ENCODE measurements at regions not wholly inside any gene's neighbourhood (a gene's known extent, or its start where the extent isn't known, plus 50 kb on each side); places are given as distances from the start of the nearest gene placed in this dataset.

DNA sequence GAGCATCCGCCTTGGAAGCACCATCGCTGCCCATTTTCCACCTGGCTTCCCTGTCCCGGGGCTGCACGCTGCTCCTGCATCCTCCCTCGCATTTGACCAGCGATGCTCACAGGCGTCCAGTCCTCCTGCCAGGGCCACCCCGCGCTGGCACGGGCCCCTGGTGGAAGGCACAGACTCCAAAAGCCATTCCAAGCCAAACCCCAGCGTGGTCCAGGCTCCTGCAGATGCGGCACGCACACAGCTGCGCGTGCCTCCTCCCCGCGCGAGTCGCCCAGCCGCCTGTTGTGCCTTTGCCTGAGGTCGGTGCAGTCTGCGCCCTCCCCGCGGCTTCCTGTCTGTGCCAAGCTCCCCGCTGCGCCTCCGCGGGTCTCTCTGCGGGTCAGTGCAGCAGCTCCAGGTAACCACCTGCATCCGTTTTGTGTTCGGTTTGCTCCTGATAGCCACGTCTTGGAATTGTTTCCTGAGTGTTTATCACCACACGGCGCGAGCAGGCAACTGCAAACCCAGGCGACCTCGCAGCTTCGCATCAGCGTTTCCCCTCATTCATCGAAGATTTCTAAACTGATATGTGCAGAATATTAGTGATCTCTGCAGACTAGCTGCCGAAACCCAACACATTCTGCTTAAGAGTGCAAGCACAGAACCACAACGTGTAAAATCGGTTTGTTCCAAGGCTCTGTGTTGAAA, 65.2 kb upstream of the SALL3 start:
- no peak for DNase-seq (ENCODE audit: extremely low read depth in 1 of 2, low read depth in 1 of 2)

DNA sequence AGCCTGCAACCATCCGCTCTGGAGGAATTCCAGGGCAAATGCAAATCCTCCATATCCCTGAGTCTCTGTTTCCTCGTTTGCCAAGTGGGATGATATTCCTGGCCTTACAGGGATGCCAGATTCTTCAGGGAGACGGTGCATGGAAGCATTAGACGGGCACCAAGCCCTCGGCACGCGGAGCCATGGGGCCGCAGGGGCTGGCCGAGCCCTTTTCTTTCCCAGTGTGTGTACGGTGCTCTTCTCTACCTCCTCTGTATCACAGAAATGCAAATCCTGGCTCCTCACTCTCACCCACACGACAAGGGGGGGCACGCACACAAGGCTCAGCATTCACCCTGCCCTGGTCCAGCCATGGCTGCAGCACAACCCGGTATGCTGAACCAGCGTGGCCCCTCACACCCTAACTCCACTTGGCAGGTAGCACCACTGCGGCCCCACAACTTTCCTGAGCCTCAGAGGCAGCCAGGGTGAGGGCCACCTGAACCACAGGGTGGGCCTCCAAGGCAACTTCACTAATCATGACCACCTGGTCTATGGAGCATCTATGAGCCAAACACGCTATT, 64.1 kb upstream of the SALL3 start:
- DNase-seq (ENCODE audit: extremely low read depth in 1 of 2, low read depth in 1 of 2): no peak

DNA sequence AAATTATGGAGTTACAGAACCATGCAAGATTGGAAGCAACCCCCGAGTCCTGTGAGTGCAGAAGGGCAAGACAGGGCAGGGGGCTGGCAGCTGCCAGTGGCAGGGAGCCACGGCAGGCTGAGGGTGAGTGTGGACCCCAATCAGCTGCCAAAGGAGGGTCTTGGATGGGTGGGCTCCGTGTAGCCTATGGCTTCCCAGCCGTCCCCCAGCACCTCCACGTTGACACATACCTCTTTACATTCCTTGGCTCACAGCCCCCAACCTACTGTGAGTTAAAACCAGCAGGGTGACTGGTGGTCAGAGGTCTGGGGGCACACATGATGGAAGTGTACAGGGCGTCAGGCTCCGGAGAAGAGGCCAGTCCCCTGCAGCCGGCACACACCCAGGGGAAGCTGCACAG, 60.9 kb upstream of the SALL3 start:
- no peak for DNase-seq (ENCODE audit: extremely low read depth in 1 of 2, low read depth in 1 of 2)

DNA sequence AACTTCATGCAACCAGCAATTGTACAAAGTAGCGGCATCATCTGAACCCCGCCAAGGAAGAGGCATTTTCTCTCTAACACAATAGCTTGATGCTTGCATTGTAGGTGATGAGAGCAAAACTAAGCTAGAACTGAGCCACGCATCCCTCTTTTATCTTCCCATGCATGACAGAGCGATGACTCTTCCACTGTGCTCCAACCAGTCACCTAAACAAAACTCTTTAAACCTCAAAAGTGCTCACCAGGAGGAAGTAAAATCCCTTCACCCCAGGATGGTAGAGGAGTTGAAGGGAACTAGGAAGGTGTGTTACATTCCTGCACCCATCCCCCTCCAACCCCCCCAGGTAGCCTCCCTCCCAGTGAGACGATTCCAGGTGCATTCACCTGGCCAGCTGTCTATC, 59.7 kb upstream of the SALL3 start:
- DNase-seq (ENCODE audit: extremely low read depth in 1 of 2, low read depth in 1 of 2): no peak

DNA sequence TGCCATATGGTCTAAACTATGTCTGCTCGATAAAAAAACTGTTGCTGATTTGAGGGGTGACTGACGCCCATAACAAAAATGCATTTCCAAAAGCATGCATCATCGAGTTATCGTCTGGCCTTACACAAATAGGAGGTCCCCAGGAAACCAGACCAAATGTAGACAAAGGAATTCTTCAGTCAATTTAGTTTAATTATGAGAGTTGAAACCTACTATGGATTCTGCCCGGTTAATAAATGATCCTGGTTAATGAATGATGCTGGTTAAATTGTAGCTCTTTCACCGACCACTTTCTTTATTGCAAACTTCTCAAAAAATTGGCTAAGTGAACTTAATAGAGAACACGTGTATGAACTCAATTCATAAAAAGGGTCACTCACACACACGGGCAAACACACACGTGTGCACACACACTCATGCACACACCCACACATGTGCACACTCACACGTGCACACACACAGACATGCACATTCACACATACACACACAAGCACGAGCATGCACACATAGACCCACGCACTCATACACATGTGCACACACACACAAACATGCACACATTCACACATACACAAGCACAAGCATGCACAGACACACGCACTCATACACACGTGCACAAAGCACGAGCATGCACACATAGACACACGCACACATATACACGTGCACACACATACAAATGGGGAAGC, 59.0 kb upstream of the SALL3 start:
- DNase-seq (ENCODE audit: extremely low read depth in 1 of 2, low read depth in 1 of 2): no peak

DNA sequence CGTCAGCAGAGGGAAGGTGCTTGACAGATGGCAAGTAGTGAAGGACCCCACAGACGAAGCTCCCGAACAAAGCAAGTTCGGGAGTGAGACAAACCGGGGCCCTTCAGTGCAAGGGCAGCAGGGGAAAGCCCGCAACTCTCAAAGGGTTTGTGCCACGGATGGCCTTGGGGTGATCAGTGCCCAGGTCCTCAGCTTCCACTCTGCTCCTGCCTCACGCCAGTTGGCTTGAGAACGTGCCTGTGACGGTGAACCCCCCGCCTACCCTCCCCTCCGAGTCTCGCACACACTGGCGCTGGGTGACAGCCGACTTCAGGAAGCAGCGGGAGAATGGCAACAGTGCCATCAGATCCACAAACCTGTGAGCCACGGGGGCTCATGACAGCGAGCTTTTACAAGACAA, 56.8 kb upstream of the SALL3 start:
- no peak for DNase-seq (ENCODE audit: extremely low read depth in 1 of 2, low read depth in 1 of 2)

DNA sequence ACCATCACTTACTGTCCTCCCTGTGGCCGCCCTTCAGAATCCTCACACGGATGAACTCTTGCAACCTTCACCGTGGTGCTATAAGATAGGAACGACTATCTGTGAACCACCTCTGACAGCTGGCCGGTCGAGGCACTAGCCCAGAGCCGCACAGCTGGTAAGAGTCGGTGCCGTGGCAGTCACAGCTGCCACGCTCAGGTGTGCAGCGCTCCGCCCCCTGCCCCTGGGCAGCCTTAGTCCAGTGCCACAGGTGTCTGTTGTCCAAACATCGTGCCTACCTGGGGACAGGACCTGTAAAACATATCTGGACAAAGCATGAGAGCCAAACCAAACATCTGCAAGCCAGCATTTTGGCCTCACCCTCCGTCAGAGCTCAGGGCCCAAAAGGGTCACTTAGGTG, 55.3 kb upstream of the SALL3 start:
- DNase-seq (ENCODE audit: extremely low read depth in 1 of 2, low read depth in 1 of 2): no peak

DNA sequence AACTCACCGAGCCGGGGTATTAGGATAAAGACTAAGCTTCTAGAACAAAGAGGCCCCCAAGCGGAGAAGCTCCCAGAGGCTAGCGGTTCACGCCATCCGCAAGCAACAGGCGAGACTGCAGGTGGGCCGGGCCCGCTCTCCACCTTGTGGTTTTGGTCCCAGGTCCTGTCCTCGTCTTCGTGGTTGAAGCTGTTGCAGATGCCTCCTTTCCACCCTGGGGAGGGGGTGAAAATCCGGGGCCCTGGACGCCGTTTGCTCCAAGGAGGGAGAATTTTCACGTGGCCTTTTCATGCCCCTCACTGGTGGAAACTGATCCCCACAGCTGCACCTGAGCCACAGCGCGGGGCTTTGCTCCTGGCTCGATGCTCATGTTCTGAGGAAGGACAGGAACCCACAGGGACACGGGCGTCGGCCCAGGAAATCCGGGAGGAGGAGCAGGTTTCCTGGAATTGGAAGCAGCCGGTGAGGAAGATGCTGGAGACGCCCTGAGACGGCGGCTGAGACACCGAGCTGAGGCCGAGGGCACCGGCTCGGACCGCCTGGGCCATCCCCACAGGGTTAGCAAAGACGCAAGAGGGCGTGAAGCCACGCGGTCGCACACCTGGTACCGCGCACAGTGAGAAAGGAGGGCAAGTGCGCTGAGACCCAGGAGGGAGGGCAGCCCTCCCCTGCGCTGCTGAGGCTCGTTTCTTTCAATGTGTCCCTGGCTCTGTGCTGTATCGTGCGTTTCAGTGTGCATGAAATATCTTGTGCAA, 54.7 kb upstream of the SALL3 start:
- no peak for DNase-seq (ENCODE audit: extremely low read depth in 1 of 2, low read depth in 1 of 2)

DNA sequence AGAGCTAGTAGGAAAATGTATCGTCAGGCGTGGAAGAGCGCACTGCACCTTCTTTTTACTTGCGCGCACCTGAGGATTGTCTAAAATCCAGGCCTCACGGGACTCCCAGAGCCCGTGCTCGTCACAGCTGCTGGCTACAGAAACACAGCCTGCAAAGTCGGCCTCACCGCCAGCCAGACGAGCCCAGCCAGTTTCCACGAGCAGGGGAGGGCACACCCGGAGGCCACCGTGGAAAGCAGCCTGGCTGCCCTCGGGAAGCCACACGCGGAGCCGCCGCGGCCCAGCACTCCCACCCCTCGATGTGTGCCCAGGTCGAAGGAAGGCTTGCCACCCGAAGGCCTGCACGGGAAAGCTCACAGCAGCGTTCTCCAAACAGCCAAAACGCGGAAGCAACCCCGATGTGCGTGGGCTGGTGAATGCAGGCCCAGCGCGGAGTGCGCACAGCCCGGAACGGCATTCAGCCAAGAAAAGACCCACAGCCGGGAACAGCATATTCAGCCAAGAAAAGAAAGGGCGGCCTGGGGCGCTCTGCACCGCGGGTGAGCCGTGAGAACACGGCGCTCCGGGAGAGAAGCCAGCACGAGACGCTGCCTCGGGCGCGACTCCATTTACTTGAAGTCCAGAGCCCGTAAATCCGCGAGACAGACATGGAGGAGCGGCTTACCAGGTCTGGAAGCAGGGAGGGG, 53.9 kb upstream of the SALL3 start:
- DNase-seq (ENCODE audit: extremely low read depth in 1 of 2, low read depth in 1 of 2): no peak

DNA sequence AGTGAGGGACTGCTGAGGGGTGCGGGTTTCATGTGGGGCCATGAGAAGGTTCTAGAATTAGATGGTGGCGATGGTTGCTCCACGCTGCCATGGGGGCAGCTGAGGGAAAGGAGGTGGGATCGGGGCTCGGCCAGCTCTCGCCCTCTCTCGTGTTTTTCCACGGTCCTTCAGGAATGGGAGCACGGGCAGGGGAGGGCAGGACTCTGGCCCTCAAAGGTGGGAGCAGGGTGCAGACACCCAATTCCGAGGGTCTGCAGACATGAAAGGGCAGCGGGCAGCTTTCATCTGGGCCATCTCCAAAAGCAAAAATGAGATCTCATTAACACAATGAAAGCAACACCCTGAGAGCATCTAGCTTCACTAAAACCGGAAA, 53.4 kb upstream of the SALL3 start:
- DNase-seq (ENCODE audit: extremely low read depth in 1 of 2, low read depth in 1 of 2): no peak

DNA sequence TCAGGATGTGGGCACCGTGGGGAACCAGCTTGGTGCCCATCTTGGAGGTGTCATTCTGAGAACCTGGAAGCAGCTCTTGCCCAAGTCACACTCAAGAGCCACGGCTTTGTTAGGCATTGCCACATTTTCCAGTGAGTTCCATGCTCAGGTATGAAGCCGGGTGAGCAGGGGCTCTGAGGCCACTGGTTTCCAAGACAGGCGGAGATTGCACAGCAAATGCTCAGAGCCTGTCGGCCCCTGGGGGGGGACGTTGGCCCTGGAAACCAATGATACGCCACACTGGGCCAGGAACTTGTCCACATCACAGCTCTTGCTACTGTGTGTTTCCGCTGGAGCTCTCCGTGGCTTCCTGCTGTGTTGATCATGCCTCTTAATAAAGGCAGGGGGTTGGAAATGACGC, 52.5 kb upstream of the SALL3 start:
- no peak for DNase-seq (ENCODE audit: extremely low read depth in 1 of 2, low read depth in 1 of 2)

DNA sequence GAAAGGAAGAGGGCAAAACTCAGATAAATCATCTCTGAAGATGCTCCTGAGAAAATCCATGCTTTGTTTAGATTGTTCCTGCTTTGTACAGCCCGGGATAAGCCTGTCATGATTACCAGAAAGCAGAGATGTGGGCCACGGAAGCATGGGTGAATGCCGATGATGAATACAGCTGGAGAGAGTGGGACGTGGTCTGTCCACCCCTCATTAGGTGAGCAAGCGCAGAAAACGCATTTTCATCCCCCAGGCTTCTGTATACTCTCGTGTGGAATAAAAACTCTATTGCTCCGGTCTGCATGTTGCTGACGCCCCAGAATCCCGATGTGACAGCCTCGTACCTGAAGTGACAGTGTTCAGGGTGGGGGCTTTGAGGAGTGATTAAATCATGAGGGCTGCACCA, 52.0 kb upstream of the SALL3 start:
- no peak for DNase-seq (ENCODE audit: extremely low read depth in 1 of 2, low read depth in 1 of 2)

DNA sequence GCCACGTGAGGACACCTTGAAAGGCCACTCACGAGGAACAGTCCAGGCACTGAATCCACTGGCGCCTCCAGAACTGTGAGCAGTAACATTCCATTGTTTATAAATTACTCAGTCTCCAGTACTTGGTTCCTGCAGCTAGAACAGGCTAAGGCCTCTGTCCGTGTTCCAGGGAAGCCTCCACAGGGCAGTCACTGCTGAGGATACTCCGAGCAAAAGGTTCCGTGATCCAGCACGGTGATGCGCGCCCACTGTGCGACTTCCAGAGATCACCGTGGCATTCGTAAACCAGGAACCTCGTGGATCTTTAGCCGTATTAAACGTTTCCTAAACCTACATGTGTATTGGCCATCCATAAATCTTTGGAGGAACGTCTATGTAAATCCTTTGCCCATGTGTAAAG, 51.5 kb upstream of the SALL3 start:
- no peak for DNase-seq (ENCODE audit: extremely low read depth in 1 of 2, low read depth in 1 of 2)

DNA sequence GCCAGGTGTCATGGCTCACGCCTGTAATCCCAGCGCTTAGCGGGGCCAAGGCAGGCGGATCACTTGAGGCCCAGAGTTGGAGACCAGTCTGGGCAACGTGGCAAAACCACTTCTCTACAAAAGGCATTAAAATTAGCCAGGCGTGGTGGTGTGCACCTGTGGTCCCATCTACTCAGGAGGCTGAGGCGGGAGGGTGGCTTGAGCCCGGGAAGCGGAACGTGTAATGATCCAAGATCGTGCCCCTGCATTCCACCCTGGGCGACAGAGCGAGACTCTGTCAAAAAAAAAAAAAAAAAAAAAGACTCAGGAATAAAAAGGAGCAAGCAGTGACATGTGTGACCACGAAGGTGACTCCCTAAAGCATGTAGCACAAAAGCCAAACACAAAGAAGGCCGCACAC, 50.1 kb upstream of the SALL3 start:
- DNase-seq (ENCODE audit: extremely low read depth in 1 of 2, low read depth in 1 of 2): no peak

Data from activated CD8-positive, alpha-beta memory T cell treated with anti-CD3 and anti-CD28 coated beads for 1 hour (primary cell).